NCI-H2196 (cell line): ENCODE measurements at regions not wholly inside any gene's neighbourhood (a gene's known extent, or its start where the extent isn't known, plus 50 kb on each side); places are given as distances from the start of the nearest gene placed in this dataset.
"Not testable (repeated sequence)": the region's sequence is repeated elsewhere in the genome, so short reads cannot be mapped to it uniquely, and the experiment has no call there.

Experiments
- DNase-seq: peaks from one replicate; lab custom pipeline; 2025; ENCODE audit not compliant: unreplicated experiment; lab: John Stamatoyannopoulos, UW

- DNase-seq: not testable (repeated sequence)
Observed at GRCh38 chr17:20633268-20634059, 53.9 kb downstream of the CDRT15L2 start.

- DNase-seq: not testable (repeated sequence)
Observed at GRCh38 chr17:20640147-20640546, 60.6 kb downstream of the CDRT15L2 start.

GRCh38 chr17:20646661-20647272 lies 67.2 kb downstream of the CDRT15L2 start:
- DNase-seq: peak; percentile 25

- not testable (repeated sequence) for DNase-seq
Observed at GRCh38 chr17:20649097-20649767, 69.7 kb downstream of the CDRT15L2 start.

GRCh38 chr17:20651022-20651421 lies 71.5 kb downstream of the CDRT15L2 start:
- not testable (repeated sequence) for DNase-seq

GRCh38 chr17:20651736-20652135 lies 72.2 kb downstream of the CDRT15L2 start:
- peak; percentile 13 for DNase-seq

GRCh38 chr17:20653391-20653790 lies 73.9 kb downstream of the CDRT15L2 start:
- DNase-seq: not testable (repeated sequence)

- not testable (repeated sequence) for DNase-seq
Observed at GRCh38 chr17:20654114-20654513, 74.6 kb downstream of the CDRT15L2 start.

GRCh38 chr17:20654575-20654974 lies 75.1 kb downstream of the CDRT15L2 start:
- not testable (repeated sequence) for DNase-seq

DNA sequence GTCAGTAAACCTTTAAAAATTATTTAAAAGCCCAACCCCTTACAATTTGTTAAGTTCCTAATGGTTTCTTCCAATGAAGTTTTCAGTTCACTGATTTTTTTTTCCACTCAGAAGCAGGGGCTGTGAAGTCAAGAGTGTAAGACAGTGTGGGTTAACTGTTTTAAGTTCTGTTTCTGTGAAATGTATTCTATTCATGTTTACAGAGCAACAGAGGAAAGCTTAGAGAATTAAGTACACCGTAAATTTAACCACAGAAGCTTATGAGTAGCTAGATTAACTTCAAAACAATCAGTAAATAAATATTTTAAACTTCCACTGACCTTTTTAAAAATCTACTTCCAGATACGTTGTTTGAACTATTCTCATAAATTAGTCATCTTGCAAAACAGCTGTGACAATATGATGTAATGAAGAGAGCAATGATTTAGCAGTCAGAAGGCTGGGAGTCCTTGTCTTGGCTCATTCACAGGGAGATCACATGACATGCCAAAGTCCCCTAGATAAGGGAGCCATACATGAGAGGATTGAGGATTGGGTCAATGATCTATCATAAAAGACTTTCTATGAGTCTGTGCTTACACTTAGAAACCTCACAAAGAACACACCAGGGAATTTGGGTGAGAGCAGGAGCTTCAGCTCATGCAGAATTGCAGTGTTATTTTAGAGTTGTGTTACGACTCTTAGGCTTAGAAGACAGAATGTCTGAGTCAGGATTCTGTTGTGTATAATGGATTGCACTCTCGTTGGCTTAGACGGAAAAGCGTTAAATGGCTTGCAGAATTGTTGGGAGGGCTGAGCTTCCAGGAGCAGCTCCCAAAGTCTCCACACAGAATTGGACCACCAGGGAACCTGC lies 85.8 kb downstream of the CDRT15L2 start:
- not testable (repeated sequence) for DNase-seq

DNA sequence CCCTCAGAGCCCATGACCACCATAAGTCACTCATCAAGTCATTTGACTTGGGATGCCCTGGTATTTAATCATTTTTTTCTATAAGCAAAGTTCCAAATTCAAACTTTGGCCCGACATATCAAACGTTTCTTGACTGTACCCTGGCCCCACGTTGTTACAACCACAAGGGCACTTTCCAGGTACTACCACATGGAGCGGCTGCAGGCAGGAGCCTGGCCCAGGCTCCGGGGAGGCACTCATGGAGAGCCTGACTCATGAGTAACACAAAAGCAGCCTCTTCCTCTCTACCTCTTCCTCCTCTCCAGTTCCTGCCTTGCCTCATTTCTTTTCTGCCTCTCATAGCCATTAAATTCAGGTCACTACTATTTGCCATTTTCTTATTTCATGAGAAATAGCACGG lies 87.2 kb downstream of the CDRT15L2 start:
- not testable (repeated sequence) for DNase-seq

GRCh38 chr17:20667712-20668111 lies 88.2 kb downstream of the CDRT15L2 start:
- not testable (repeated sequence) for DNase-seq

GRCh38 chr17:20668316-20668715 lies 88.8 kb downstream of the CDRT15L2 start:
- not testable (repeated sequence) for DNase-seq

GRCh38 chr17:20668868-20669267 lies 89.3 kb downstream of the CDRT15L2 start:
- not testable (repeated sequence) for DNase-seq

- DNase-seq: not testable (repeated sequence)
Observed at GRCh38 chr17:20670506-20670905, 91.0 kb downstream of the CDRT15L2 start.

DNA sequence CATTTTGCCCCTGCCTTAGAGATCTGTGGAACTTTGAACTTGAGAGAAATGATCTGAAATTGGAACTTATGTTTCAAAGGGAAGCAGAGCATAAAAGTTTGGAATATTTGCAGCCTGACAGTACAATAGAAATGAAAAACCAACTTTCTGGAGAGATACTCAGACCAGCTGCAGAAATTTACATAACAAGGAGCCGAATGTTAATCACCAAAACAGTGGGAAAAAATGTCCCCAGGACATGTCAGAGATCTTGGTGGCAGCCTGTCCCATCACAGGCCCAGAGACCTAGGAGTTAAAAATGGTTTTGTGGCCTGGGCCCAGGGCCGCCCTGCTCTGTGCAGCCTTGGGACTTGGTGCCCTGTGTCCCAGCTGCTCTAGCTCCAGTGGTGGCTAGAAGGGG lies 94.8 kb downstream of the CDRT15L2 start:
- DNase-seq: not testable (repeated sequence)

DNA sequence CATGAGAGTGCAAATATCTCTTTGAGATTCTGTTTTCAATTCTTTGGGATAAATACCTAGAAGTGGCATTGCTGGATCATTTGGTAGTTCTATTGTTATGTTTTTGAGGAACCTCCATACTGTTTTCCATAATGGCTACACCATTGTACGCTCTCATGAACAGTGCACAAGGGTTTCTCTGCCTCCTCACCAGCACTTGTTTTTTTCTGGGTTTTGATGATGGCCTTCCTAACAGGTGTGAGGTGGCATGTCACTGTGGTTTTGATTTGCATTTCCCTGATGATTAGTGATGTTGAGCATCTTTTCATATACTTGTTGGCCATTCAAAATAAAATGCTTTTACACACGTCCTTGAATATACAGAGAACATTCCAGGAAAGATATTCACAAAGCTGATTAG lies 96.2 kb downstream of the CDRT15L2 start:
- DNase-seq: not testable (repeated sequence)

GRCh38 chr17:20676656-20677055 lies 97.1 kb downstream of the CDRT15L2 start:
- DNase-seq: not testable (repeated sequence)

DNA sequence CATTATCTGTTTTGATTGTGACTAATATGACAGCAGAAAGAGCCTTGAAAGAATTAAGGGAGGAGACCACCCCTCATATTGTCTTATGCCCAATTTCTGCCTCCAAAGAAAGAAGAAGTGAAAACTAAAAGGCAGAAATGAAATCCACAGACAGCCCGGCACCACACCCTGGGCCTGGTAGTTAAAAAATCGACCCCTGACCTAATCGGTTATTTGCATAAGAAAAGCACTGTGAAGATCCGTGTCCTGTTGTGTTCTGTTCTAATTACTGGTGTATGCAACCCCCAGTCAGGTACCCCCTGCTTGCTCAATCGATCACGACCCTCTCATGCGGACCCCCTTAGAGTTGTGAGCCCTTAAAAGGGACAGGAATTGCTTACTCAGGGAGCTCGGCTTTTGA lies 97.9 kb downstream of the CDRT15L2 start:
- DNase-seq: not testable (repeated sequence)

- DNase-seq: not testable (repeated sequence)
Observed at GRCh38 chr17:20678424-20678823, 98.9 kb downstream of the CDRT15L2 start.
